HG02763 (cell line): ENCODE measurements at regions not wholly inside any gene's neighbourhood (a gene's known extent, or its start where the extent isn't known, plus 50 kb on each side); places are given as distances from the start of the nearest gene placed in this dataset.
"Not testable (repeated sequence)": the region's sequence is repeated elsewhere in the genome, so short reads cannot be mapped to it uniquely, and the experiment has no call there.

ENCODE experiments used
- ATAC-seq: cut with Tn5 transposase; IDR thresholded peaks from one replicate; pipeline ENCODE4 v1.9.1; 2021; ENCODE audit warnings: mild to moderate bottlenecking, moderate library complexity; ENCODE audit not compliant: unreplicated experiment

DNA sequence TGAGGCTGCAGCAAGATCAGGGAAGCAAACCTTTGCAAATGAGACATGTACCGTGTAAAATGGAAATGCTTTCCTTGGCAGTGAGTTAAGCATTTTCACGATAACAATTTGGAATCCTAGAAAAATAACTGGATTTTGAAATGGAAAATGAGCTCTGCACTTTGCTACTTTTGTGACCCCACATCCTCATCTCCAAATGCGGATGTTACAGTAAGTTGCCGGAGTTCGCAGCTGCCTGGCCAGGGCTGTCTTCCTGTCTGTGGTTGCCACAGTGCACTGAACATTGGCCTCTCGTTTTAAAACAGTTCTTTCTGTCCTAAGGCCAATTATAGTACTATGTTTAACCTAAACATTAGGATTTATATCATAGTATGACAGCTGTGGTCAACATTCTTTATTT lies 136.2 kb upstream of the FZD8 start:
- ATAC-seq = no peak

DNA sequence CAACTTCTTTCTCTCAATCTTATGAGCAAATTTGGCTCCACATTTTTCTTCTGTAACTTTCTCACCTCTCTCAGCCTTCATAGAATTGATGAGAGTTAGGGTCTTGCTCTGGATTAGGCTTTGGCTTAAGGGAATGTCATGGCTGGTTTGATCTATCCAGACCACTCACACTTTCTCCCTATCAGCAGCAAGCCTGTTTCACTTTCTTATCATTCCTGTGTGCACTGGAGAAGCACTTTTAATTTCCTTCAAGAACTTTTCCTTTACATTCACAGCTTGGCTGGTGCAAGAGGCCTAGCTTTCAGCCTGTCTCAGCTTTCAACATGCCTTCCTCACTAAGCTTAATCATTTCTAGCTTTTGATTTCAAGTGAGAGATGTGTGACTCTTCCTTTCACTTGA lies 134.5 kb upstream of the FZD8 start:
- ATAC-seq = not testable (repeated sequence)

- no peak for ATAC-seq
Observed at GRCh38 chr10:35774109-35774508, 132.0 kb upstream of the FZD8 start.

DNA sequence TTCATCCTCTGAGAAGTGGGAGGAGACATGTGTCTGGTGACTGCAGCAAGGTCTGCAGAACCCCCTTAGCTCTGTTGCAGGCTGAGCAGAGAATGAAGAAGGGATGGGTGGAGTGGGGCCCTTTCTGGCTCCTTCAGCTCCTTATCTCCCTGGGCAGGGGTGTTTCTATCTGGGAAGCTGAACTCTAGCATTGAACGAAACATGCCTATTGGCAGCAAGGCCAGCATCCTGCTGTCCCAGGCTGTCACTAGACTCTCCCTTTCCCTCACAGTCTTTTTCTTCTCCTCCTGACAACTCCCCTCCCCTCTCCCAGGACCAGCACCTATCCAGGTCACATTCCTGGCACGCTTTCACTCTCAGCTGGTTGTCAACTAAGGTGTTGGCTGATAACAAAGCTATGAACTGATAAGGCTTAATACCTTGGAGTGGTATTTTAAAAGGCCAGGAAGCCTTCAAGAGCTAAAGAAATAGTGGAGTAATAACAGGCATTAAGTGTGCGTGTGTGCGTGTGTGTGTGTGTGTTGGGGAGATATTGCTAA lies 128.8 kb upstream of the FZD8 start:
- no peak for ATAC-seq

DNA sequence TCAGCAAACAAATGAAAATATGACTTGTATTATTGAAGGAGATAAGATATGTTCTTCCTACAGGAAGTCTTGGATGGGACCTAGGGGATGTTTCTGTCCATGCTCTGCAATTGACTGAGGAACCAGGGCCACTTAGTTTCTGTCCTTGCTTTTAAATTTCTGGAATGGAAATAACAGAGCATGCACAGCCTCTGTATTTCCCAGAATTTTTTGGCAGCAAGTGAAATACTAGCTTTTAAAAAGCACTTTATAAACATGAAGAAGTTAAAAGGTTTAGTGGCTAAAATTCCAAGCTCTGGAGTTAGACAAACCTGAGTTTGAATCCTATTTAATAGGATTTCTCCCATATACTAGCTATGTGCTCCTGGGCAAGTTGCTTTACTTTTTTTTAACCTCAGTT lies 127.7 kb upstream of the FZD8 start:
- no peak for ATAC-seq

DNA sequence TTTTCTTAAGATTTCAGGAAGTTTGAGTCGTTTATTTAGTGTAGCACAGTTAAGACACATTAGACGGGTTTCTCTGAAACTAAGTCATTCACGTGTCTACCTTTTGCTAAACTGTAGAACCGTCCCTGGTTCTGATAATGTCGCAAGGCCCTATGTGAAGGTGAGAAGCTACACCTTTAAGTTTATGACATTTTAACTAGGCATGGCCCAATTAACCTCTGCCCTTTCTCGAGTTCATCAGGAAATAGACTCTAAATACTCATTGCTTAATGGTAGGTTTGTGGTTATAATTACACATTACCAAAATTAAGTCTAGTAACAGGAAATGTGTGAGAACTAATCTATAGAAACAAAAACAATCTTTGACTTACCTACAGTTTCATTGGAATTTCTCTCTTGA lies 126.6 kb upstream of the FZD8 start:
- ATAC-seq = no peak

- ATAC-seq = no peak
Observed at GRCh38 chr10:35768011-35768410, 125.9 kb upstream of the FZD8 start.

DNA sequence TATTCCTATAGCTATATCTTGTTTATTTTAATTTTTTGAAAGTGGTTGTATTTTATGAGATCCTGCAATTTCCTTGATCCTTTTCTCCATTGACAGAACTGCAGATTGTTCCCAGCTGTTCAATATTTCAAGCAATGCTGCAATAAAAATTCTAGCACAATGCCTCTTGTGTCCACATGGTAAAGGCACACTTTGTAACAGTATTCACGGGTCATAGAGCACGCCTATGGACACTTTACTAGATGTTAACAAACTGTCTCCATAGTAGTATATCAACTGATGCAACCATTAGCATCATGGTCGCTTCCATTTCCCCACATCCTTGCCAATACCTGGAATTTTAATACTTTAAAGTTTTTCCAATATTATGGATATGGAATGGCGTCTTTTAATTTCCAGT lies 123.9 kb upstream of the FZD8 start:
- ATAC-seq = no peak

GRCh38 chr10:35765066-35765527 lies 123.0 kb upstream of the FZD8 start:
- ATAC-seq = no peak

DNA sequence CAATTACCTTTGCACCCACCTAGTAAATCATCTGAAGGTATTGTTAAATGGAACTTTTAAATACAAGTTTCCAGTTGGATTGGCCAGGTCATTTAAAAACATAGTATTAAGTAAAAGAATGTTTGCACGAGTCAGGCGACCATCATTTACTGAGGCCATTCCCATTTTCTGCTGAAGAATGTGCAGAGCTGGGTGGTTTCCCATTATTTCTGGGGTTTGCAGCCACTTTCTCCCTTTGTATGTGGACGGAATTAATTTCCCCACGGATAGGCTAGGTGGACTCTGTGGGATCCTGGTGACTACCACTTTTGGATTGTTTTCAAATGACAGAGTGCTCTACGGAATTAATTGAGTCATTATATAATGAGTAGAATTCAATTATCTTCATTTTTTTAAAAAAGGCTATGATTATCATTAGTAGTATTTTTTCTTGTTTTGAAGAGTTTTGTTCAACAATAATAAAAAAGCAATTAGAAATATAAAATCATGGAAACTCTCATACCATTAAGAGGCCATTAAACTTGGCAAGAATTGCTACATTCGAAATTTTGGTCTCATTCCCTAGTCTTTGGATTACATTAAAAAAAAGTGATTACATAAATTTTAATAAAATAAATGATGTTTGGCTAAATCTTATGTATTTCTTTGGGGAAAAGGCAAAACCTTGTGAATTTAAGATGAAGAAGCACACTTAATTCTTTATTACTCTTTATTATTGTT lies 120.4 kb upstream of the FZD8 start:
- ATAC-seq = no peak

- no peak for ATAC-seq
Observed at GRCh38 chr10:35758076-35758475, 116.0 kb upstream of the FZD8 start.

DNA sequence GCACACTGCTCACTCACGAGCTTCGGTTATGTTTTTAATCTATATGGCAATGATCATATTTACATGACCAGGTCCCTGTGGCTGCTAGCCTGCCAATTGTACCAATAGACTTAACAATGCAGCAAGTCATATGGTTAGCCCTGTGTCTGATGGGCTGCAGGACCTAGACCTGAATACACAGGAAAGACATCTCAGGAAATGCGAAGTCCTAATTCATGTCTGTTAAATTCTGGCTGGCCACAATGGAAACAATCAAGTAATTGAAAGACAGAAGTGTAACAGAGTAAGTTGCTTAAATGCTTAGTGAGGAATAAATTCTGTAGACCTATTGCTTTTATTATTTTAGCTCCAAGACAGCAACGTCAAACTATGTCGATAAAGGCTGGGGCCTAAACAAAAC lies 112.4 kb upstream of the FZD8 start:
- ATAC-seq = no peak

DNA sequence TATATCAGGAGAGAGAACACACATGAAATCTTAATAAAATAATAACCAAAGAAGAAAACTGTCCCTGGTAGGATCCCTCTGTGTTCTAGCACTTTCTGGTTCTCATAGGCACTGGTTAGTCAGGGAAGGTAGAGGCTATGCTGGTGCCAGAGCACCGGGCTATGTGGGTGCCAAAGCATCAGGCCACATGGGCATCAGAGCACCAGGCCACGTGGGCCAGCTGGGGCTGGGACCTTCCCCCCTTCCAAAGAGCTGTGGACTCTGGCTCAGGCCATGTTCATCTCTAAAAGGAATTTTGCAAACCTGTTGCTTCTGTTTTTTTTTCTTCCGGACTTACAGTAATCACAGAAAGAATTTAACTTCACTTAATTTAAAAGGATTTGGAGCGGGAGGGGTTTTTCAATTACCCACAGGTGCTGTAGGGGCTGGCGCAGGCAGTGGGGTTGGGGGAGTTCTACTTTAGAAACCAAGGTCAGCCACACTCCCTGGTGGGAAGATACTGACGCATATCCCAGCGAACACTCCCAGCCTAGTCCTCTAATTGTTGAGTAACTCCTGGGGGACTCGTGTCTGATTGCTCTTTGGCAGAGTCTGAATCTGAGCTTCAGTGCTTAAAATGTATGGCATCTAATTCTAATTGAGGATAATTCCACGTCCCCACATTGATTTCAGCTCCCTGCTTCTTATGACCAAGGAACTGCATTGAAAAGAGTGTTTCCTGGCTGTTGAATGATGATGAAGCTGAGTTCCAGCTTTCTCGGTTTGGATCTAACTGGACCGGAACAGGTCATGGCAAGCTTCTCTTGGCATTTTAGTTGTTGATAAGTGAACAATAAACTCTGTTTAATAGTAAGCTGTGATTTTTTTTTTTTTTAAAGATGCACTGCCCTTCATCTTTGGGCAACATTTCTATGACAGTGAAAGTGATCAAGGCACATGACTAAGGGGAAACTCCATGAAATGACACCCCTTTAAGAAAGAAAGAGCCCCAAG lies 110.7 kb upstream of the FZD8 start:
- ATAC-seq = no peak

DNA sequence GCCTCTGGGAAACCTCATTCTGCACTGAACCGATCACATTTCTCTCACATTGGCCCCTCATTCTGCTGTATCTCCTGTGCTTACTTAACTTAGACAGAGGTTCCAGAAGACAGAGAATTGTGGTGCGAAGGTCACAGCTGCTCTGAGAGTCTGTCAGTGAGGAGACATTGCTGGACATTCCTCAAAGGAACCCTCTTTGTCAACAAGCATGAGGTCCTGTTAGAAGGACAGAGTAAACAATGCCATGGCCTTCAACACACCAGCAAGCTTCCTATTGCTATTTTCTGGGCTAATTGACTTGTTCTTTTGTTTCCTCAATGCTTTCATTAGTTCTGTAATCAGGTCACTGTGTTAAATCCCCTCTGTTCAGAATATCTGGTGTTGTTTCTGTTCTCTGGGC lies 109.3 kb upstream of the FZD8 start:
- no peak for ATAC-seq

DNA sequence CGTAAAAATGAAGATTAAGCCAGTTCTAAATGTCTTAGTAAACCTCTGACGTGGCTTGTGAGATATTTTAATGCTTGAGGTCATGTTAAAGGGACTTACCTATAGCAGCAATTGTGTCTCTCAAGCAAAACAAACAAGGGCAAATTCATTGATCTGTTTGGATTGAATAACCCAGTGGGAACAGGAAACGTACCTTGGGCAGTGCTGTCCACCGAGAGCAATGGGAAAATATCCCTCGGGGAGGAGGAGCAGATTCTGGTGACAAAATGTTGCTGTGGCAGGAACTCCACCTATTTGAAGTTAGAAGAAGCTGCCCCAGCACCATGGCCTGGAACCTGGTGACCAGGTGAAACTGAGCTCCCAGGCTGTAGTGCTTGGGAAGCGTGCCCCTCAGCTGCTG lies 107.1 kb upstream of the FZD8 start:
- ATAC-seq = no peak

GRCh38 chr10:35745617-35746403 lies 103.7 kb upstream of the FZD8 start:
- no peak for ATAC-seq

DNA sequence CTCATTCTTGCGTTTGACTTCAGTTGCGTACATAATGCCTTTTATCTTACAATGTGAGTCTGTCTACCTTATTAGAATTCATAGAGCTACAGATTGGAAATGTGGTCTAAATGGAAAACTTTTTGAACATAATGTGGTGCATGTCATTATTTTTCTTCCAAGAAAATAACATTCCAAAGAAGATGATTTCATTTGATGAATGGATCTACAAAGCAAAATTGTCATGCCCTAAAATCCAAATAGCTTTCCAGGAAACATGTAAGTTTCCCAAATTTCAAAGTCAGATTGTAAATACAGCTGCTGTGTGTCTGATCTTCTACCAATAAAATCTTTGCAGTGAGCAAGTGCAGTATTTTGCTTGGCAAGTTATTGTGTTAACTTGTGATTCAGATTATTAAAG lies 101.8 kb upstream of the FZD8 start:
- ATAC-seq = no peak

DNA sequence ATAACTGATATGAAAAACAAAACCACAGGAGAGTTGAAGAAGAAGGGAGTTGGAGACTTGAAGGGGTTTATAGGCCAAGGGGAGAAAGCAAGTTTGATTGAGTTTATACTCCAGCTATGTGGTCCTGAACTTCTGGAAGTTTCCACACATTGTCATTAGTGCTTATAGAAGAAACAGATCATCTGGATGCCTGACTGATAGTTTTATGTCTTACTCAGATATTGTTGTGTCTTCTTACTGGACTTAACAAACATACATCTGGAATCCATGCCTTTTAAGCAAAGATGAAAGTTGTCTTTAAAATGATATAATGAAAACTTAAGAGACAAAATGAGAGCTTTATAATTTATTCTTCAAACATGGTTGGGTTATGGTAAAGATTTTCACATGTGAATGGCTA lies 101.3 kb upstream of the FZD8 start:
- ATAC-seq = no peak

DNA sequence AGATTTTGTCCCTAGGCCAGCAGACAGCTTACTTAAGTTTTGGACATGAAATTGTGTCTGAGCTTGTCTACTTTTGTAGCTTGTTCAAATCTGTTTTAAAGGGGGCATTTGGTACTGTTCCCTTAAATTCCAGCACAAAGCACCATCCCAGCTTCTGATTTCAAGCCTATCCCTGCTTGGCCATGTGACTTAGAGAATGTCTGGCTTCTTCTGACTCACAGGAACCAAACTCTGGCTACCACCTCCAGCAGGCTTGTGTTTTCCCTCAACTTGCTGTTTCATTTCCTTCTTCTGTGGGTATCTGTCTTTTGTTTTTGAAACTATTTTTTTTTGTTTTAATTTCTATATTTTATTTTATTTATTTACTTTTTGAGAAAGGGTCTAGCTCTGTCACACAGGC lies 97.9 kb upstream of the FZD8 start:
- ATAC-seq = no peak

DNA sequence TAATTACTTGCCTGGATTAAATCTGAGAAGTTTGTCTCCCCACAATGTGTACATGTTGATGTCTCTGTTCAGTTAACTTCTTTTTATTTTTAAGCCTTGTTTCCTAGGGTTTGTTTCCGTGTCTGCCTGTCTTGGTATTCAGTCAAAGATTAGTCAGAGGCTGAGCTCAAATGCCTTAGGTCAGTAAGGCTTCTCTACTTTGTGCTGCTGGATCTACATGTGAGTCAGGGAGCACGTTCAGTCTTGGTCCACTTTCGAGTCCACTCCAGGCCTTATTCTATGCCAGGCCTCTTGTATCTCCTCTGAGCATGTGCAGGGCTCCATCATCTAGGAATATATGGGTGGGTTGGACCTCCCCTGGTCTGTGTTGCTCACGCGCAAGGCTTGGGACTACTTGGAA lies 93.3 kb upstream of the FZD8 start:
- no peak for ATAC-seq

DNA sequence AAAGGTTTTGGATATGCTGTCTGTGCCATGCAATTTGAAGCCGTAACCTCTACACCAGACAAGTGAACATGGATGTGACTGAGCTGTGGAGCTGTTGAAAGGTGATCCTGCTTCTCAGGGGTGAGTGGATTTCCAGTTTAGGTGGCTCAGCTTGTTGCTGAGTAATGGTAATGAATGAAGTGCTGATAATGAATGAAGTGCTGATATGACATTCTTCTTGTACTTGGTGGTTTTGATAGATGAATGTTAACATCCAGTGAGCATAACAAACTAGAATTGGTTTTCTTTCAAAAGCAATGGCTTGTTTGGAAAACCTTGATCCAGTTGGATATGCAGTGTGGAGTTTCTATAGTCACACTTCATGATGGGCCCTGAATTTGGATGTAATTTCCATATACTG lies 89.7 kb upstream of the FZD8 start:
- ATAC-seq = no peak
